ENCODE measurements at regions not wholly inside any gene's neighbourhood (a gene's known extent, or its start where the extent isn't known, plus 50 kb on each side); places are given as distances from the start of the nearest gene placed in this dataset.

DNA sequence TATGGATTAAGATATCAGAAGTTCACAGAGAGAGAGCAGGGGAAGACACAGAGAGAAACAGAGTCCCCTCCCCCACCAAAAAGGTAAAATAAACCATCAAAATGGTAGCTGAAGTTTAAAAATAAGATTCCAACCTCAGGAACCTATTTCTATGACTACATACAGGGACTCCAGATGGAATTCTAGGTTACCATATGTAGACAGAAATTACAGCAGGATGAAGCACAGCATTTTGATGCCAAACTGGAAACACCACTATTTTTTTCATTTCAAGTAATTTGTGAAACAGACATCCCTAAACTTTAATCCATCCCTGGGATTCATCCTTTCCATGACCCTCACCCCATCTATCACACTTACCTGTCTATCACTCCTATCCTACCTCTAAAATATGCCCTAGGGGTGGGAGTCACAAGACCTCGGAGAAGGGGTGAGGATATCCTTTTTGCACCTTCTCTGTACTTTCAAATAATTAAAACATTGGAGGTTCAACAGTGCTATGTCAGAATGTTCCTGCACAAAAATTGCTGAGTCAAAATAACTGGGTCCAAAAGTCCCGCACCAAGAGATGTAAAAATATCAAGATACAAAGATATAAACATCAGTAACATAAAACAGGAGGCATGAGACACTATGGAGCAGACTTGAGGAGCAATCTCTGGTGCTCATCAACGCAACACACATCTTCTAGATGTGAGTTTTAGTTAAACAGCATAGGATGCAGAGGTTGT lies 344.5 kb upstream of the RASGEF1B start:
- H3K9me3 ChIP-seq (replicated peaks; ENCODE audit: control insufficient read depth, low read depth, low read length) = no peaks in the 10 kb centered on the region
- H3K4me1 ChIP-seq (ENCODE audit: control insufficient read depth, insufficient read depth, low read length) = peaks cover 6% of the 10 kb centered on the region
- H3K27me3 ChIP-seq (ENCODE audit: control insufficient read depth, insufficient read depth, low read length) = no peaks in the 10 kb centered on the region
- no peaks in the 10 kb centered on the region for H3K36me3 ChIP-seq (ENCODE audit: control insufficient read depth, insufficient read depth, low read length)
- H3K4me3 ChIP-seq (ENCODE audit: low read length) = no peak overlapping the region
- DNase-seq = no peak
- no peak overlapping the region for H3K27ac ChIP-seq (ENCODE audit: low read length)
- WGBS (ENCODE audit: insufficient coverage) = no CpG with 5 or more reads among the region's 3 CpGs

- H3K4me1 ChIP-seq (ENCODE audit: control insufficient read depth, insufficient read depth, low read length) = peaks cover 6% of the 10 kb centered on the region
- H3K9me3 ChIP-seq (replicated peaks; ENCODE audit: control insufficient read depth, low read depth, low read length) = no peaks in the 10 kb centered on the region
- H3K27ac ChIP-seq (ENCODE audit: low read length) = peak overlapping the region; percentile 52
- peak; percentile 76 for DNase-seq
- no peak overlapping the region for H3K4me3 ChIP-seq (ENCODE audit: low read length)
- no peaks in the 10 kb centered on the region for H3K36me3 ChIP-seq (ENCODE audit: control insufficient read depth, insufficient read depth, low read length)
- 39% methylated on average over 2 of the region's 3 CpGs for WGBS (ENCODE audit: insufficient coverage)
- H3K27me3 ChIP-seq (ENCODE audit: control insufficient read depth, insufficient read depth, low read length) = no peaks in the 10 kb centered on the region
Observed at GRCh38 chr4:81814987-81815541, 343.4 kb upstream of the RASGEF1B start.

DNA sequence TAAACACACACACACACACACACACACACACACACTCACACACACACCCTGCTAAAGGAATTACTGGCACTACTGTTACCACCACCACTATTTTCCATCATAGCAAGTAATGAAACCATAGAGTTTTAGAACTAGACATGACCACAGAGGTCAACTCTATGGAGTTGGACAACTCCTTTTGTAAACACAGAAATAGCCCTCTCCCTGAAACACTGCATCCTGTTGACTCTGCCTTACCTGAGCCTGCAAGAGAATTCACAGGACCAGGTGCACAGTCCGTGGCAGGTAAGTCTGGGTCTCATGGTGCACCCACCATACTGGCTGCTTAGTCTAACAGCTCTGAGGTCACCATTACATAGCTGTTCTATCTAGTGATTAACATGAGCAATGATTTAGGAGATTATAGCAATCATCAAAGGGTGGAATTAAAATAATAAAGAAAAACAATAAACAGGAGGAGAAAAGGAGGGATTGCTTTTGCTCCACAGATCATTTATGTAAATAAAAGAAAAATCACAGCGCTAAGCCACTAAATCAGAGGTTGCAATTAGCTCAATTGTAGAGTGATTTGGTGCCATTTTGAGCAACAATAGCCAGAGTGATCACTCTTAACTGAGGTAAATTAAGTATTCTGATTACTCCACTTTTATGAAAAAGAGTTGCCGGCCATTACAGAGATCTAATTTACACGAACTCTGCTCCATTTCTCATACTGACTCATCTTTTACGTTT lies 340.0 kb upstream of the RASGEF1B start:
- H3K4me1 ChIP-seq (ENCODE audit: control insufficient read depth, insufficient read depth, low read length) = peaks cover 6% of the 10 kb centered on the region
- no peaks in the 10 kb centered on the region for H3K9me3 ChIP-seq (replicated peaks; ENCODE audit: control insufficient read depth, low read depth, low read length)
- WGBS (ENCODE audit: insufficient coverage) = no CpG with 5 or more reads among the region's 5 CpGs
- H3K4me3 ChIP-seq (ENCODE audit: low read length) = no peak overlapping the region
- no peak overlapping the region for H3K27ac ChIP-seq (ENCODE audit: low read length)
- H3K27me3 ChIP-seq (ENCODE audit: control insufficient read depth, insufficient read depth, low read length) = no peaks in the 10 kb centered on the region
- H3K36me3 ChIP-seq (ENCODE audit: control insufficient read depth, insufficient read depth, low read length) = no peaks in the 10 kb centered on the region
- DNase-seq = no peak

DNA sequence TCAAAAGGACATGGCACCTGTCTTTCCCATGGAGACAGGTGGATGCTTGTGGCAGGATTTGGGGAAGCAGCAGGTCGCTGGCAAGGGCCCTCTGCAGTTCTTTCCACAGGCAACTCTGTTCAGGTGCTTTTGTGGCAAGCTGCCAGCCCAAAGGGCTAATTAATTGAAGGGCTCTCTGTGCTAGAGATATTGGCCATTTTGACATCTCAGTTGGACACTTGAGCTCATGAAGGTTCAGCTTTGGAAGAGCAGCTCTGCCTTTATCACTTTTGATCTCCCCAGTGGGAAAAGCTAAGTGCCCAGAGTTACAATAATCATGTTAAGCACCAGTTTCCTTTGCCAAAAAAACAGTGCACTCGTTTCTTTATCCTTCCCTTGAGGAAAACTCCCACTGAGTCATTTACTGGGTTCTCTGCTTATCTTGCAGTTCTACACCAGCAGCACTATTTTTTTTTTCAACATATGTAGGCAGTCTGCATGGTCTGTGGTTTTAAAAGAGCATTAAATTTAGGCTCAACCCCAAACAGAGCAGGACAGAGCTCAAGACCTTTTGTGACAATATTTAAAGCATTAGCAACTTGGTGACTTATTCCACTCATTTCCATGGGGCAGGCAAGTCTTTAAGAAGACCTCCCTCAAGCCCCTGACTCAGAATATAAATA lies 336.4 kb upstream of the RASGEF1B start:
- 75% methylated on average over 1 of the region's 2 CpGs for WGBS (ENCODE audit: insufficient coverage)
- Histone ChIP-seq H3K4me1 (ENCODE audit: control insufficient read depth, insufficient read depth, low read length) (peaks cover 5% of the 10 kb centered on the region), H3K36me3 (ENCODE audit: control insufficient read depth, insufficient read depth, low read length) (no peaks in the 10 kb centered on the region), H3K27ac (ENCODE audit: low read length) (no peak overlapping the region), H3K4me3 (ENCODE audit: low read length) (no peak overlapping the region), H3K9me3 (replicated peaks; ENCODE audit: control insufficient read depth, low read depth, low read length) (no peaks in the 10 kb centered on the region), H3K27me3 (ENCODE audit: control insufficient read depth, insufficient read depth, low read length) (no peaks in the 10 kb centered on the region)
- no peak for DNase-seq

GRCh38 chr4:81807386-81807785 lies 335.7 kb upstream of the RASGEF1B start:
- DNase-seq = no peak
- Histone ChIP-seq H3K4me3 (ENCODE audit: low read length) (no peak overlapping the region), H3K4me1 (ENCODE audit: control insufficient read depth, insufficient read depth, low read length) (peaks cover 5% of the 10 kb centered on the region), H3K27ac (ENCODE audit: low read length) (no peak overlapping the region), H3K9me3 (replicated peaks; ENCODE audit: control insufficient read depth, low read depth, low read length) (no peaks in the 10 kb centered on the region), H3K36me3 (ENCODE audit: control insufficient read depth, insufficient read depth, low read length) (no peaks in the 10 kb centered on the region), H3K27me3 (ENCODE audit: control insufficient read depth, insufficient read depth, low read length) (no peaks in the 10 kb centered on the region)
- 70% methylated on average over 6 of the region's 7 CpGs for WGBS (ENCODE audit: insufficient coverage)

DNA sequence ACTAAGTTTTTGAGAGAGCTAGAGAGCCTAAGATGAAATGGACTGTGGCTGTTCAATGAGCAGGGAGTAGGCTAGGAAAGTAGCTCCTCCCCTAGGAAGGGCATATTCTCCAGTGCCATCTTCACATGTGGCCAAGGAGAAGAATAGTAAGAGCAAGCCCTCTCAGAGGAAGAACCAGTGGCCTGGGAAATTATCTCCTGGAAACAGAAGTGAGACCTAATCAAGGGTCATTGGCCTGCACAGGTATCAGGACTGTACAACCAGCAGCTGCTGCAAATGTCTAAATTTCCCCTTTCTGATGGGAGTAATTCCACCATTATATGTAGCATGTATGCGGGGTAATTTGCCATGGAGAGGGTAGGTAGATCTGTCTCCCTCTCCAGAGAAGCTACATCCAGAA lies 334.8 kb upstream of the RASGEF1B start:
- DNase-seq = no peak
- WGBS (ENCODE audit: insufficient coverage) = no CpG with 5 or more reads among the region's 1 CpG
- Histone ChIP-seq H3K4me1 (ENCODE audit: control insufficient read depth, insufficient read depth, low read length) (peaks cover 5% of the 10 kb centered on the region), H3K36me3 (ENCODE audit: control insufficient read depth, insufficient read depth, low read length) (no peaks in the 10 kb centered on the region), H3K4me3 (ENCODE audit: low read length) (no peak overlapping the region), H3K27ac (ENCODE audit: low read length) (no peak overlapping the region), H3K9me3 (replicated peaks; ENCODE audit: control insufficient read depth, low read depth, low read length) (no peaks in the 10 kb centered on the region), H3K27me3 (ENCODE audit: control insufficient read depth, insufficient read depth, low read length) (no peaks in the 10 kb centered on the region)

GRCh38 chr4:81804849-81805248 lies 333.1 kb upstream of the RASGEF1B start:
- no CpG with 5 or more reads among the region's 1 CpG for WGBS (ENCODE audit: insufficient coverage)
- no peaks in the 10 kb centered on the region for H3K27me3 ChIP-seq (ENCODE audit: control insufficient read depth, insufficient read depth, low read length)
- no peak overlapping the region for H3K27ac ChIP-seq (ENCODE audit: low read length)
- no peaks in the 10 kb centered on the region for H3K9me3 ChIP-seq (replicated peaks; ENCODE audit: control insufficient read depth, low read depth, low read length)
- no peak overlapping the region for H3K4me3 ChIP-seq (ENCODE audit: low read length)
- DNase-seq = peak; percentile 7
- H3K36me3 ChIP-seq (ENCODE audit: control insufficient read depth, insufficient read depth, low read length) = no peaks in the 10 kb centered on the region
- H3K4me1 ChIP-seq (ENCODE audit: control insufficient read depth, insufficient read depth, low read length) = peaks cover 5% of the 10 kb centered on the region

GRCh38 chr4:81802285-81802846 lies 330.7 kb upstream of the RASGEF1B start:
- no peaks in the 10 kb centered on the region for H3K36me3 ChIP-seq (ENCODE audit: control insufficient read depth, insufficient read depth, low read length)
- 50% methylated on average over 2 of the region's 5 CpGs for WGBS (ENCODE audit: insufficient coverage)
- no peaks in the 10 kb centered on the region for H3K27me3 ChIP-seq (ENCODE audit: control insufficient read depth, insufficient read depth, low read length)
- no peak overlapping the region for H3K27ac ChIP-seq (ENCODE audit: low read length)
- DNase-seq = peak; percentile 11
- peaks cover 5% of the 10 kb centered on the region for H3K4me1 ChIP-seq (ENCODE audit: control insufficient read depth, insufficient read depth, low read length)
- H3K9me3 ChIP-seq (replicated peaks; ENCODE audit: control insufficient read depth, low read depth, low read length) = no peaks in the 10 kb centered on the region
- H3K4me3 ChIP-seq (ENCODE audit: low read length) = no peak overlapping the region

GRCh38 chr4:81799371-81799770 lies 327.7 kb upstream of the RASGEF1B start:
- no peaks in the 10 kb centered on the region for H3K27me3 ChIP-seq (ENCODE audit: control insufficient read depth, insufficient read depth, low read length)
- H3K36me3 ChIP-seq (ENCODE audit: control insufficient read depth, insufficient read depth, low read length) = no peaks in the 10 kb centered on the region
- no peaks in the 10 kb centered on the region for H3K4me1 ChIP-seq (ENCODE audit: control insufficient read depth, insufficient read depth, low read length)
- H3K4me3 ChIP-seq (ENCODE audit: low read length) = no peak overlapping the region
- WGBS (ENCODE audit: insufficient coverage) = 71% methylated on average over 1 of the region's 1 CpG
- H3K27ac ChIP-seq (ENCODE audit: low read length) = no peak overlapping the region
- no peaks in the 10 kb centered on the region for H3K9me3 ChIP-seq (replicated peaks; ENCODE audit: control insufficient read depth, low read depth, low read length)
- no peak for DNase-seq
